Neutrophil (primary cell): ENCODE measurements at regions not wholly inside any gene's neighbourhood (a gene's known extent, or its start where the extent isn't known, plus 50 kb on each side); places are given as distances from the start of the nearest gene placed in this dataset.

Experiments used
- H3K27ac ChIP-seq: fragments of 200-600 bp; sonication (generic); 2 replicates; pipeline ENCODE4 v1.5.1; 2016; ENCODE audit warnings: mild to moderate bottlenecking, moderate library complexity
- H3K27me3 ChIP-seq: fragments of 200-600 bp; sonication (generic); 2 replicates; pipeline ENCODE4 v1.6.0; 2016; ENCODE audit warnings: mild to moderate bottlenecking
- H3K36me3 ChIP-seq: fragments of 200-600 bp; sonication (generic); 2 replicates; pipeline ENCODE4 v1.5.1; 2017
- H3K4me1 ChIP-seq, 2 experiments: fragments of 200-600 bp in 1 of 2; sonication (generic) in 1 of 2; 1 replicate in 1 of 2; 2 replicates in 1 of 2; pipeline versions ENCODE4 v1.5.1 to v1.6.1; 2013 to 2016; ENCODE audit warnings: low read depth in 1 of 2, low read length in 1 of 2, mild to moderate bottlenecking in 1 of 2, moderate library complexity in 1 of 2; ENCODE audit not compliant: control insufficient read depth in 1 of 2, insufficient read depth in 1 of 2
- H3K4me3 ChIP-seq, 2 experiments: fragments of 200-600 bp in 1 of 2; sonication (generic) in 1 of 2; 1 replicate in 1 of 2; 2 replicates in 1 of 2; pipeline ENCODE4 v1.5.1; 2013 to 2016; ENCODE audit warnings: low read depth in 1 of 2, low read length in 1 of 2, mild to moderate bottlenecking in 1 of 2, moderate library complexity in 1 of 2
- H3K9me3 ChIP-seq: fragments of 200-600 bp; sonication (generic); 2 replicates; pipeline ENCODE4 v1.5.1; 2016
- TF ChIP-seq, protein P1 (sequence below): fragments of 200-600 bp; sonication (generic); IDR thresholded peaks from 2 replicates; pipeline ENCODE4 v1.5.1; 2016; ENCODE audit warnings: antibody characterized with exemption

DNA sequence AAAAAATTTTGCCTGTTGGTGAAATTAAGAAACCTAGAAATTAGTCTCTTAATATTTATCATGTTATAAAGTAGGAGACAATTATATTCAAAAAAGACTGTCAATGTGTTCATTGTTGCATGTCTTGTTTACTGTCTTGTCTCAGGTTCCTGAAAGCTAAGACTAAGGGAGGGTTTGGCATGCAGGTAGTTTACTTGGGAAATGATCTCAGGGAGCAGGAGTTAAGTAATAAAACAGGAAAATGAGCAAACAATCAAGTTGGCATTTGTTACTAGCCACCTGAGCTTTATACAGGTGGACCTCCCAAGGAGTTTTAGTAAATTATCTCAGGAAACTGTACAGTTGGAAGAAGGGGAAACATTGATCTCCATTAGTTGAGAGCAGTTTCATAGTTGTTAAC is 188.0 kb upstream of the MDGA2 start:
- H3K27me3 ChIP-seq = no peaks in the 10 kb centered on the region
- TF ChIP-seq, protein P1, sequence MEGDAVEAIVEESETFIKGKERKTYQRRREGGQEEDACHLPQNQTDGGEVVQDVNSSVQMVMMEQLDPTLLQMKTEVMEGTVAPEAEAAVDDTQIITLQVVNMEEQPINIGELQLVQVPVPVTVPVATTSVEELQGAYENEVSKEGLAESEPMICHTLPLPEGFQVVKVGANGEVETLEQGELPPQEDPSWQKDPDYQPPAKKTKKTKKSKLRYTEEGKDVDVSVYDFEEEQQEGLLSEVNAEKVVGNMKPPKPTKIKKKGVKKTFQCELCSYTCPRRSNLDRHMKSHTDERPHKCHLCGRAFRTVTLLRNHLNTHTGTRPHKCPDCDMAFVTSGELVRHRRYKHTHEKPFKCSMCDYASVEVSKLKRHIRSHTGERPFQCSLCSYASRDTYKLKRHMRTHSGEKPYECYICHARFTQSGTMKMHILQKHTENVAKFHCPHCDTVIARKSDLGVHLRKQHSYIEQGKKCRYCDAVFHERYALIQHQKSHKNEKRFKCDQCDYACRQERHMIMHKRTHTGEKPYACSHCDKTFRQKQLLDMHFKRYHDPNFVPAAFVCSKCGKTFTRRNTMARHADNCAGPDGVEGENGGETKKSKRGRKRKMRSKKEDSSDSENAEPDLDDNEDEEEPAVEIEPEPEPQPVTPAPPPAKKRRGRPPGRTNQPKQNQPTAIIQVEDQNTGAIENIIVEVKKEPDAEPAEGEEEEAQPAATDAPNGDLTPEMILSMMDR = no peak
- no peak overlapping the region for H3K4me3 ChIP-seq
- no peaks in the 10 kb centered on the region for H3K4me1 ChIP-seq
- no peaks in the 10 kb centered on the region for H3K9me3 ChIP-seq
- no peaks in the 10 kb centered on the region for H3K36me3 ChIP-seq
- H3K27ac ChIP-seq = no peak overlapping the region

DNA sequence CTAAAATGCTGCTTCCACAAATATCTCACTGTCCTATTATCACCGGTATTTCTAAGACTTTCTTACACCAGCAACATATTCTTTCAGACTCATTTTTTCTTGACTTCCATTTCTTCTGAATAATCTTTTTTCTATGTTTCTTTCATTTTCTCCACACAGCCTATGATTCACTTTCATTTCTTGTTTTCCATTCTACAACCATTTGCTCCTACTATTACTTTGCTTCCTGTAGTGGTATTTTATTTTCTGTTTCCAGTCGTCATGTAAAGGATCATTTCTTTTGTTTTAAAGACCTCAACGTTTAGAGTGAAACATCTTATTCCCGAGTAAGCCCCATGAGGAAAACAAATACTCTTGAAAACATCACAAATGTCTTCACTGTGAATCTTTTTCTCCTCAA is 182.2 kb upstream of the MDGA2 start:
- H3K4me1 ChIP-seq = no peaks in the 10 kb centered on the region
- no peaks in the 10 kb centered on the region for H3K27me3 ChIP-seq
- H3K4me3 ChIP-seq = no peak overlapping the region
- TF ChIP-seq, protein P1 = no peak
- H3K36me3 ChIP-seq = no peaks in the 10 kb centered on the region
- no peaks in the 10 kb centered on the region for H3K9me3 ChIP-seq
- no peak overlapping the region for H3K27ac ChIP-seq

DNA sequence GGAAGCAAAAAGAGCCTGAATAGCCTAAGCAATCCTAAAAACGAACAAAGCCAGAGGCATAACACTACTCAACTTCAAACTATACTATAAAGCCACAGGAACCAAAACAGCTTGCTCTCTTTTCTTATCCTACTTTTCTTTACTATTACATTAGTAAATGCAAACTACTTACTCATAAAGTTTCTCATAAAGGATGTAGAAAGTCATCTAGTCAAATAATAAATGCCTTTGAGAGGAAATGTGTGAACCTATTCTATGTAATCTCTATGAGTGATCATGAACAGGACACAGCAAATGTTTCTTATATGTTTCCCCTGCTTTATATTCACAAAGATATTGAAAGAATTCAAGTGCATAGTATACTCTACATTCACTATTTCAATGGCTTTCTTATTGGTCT is 176.9 kb upstream of the MDGA2 start:
- H3K27me3 ChIP-seq = no peaks in the 10 kb centered on the region
- H3K4me3 ChIP-seq = no peak overlapping the region
- H3K36me3 ChIP-seq = no peaks in the 10 kb centered on the region
- H3K9me3 ChIP-seq = no peaks in the 10 kb centered on the region
- no peaks in the 10 kb centered on the region for H3K4me1 ChIP-seq
- no peak overlapping the region for H3K27ac ChIP-seq
- TF ChIP-seq, protein P1 = no peak

DNA sequence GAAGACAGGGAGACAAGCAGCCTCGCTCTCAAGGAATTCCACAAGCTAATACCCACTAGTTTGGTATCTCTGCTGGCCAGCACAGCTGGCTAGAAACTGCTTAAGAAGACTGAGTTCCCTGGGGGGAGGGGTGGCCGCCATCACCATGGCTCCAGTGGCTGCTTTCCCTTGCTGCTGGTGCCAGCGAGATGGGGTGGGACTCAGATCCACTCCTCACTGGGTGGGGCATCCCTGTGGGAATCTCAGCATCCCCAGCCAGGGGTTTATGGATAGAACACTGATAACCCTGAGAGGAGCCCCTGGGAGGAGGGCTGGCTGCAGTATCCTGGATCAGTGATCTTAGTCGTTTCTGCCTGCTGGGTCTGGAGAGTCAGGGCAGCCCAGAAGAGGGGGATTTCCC is 170.6 kb upstream of the MDGA2 start:
- no peaks in the 10 kb centered on the region for H3K36me3 ChIP-seq
- no peaks in the 10 kb centered on the region for H3K4me1 ChIP-seq
- no peaks in the 10 kb centered on the region for H3K9me3 ChIP-seq
- H3K4me3 ChIP-seq = no peak overlapping the region
- TF ChIP-seq, protein P1 = no peak
- no peaks in the 10 kb centered on the region for H3K27me3 ChIP-seq
- no peak overlapping the region for H3K27ac ChIP-seq

DNA sequence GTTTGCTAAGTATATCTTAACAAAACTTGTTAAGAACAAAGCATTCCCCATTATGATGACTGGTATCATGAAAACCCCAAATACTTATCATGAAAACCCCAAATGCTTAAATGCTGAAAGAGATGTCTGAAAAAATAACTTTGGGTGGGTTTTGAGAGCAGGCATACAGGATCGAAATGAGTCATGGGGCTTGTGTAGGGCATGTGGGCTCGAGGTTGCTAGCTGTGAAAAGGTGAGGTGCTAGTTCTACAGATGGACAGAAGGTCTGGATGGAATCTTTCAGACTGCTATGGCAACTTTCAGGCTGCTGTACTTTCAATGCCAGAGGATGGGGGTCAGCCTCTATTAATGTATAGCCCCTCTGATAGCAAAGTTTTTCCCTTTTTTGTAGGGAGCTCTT is 167.8 kb upstream of the MDGA2 start:
- Histone ChIP-seq H3K27ac (no peak overlapping the region), H3K9me3 (no peaks in the 10 kb centered on the region)
- TF ChIP-seq, protein P1 = no peak

DNA sequence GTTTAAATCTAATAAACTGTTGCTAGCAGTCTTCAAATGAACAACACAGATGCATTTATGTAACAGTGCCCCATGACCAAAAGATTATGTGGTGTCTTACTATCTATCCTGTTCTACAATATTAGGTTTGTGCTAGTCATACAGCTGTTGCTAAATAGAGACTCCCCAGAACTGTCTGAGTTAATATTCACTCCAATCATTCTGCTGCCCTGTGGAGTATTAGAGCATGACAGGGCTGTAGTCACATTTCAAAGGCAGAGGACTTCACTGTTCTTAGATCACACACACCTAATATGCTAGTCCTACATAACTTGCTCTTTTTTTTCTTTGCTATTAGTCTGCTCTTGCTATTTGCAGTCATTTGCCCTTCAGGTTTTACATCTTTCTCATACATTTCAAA is 157.6 kb upstream of the MDGA2 start:
- TF ChIP-seq, protein P1 = no peak
- H3K27ac ChIP-seq = no peak overlapping the region
- no peaks in the 10 kb centered on the region for H3K36me3 ChIP-seq
- no peak overlapping the region for H3K4me3 ChIP-seq
- H3K27me3 ChIP-seq = no peaks in the 10 kb centered on the region
- no peaks in the 10 kb centered on the region for H3K9me3 ChIP-seq
- no peaks in the 10 kb centered on the region for H3K4me1 ChIP-seq

More for the DNA sequence above, 167.8 kb upstream of the MDGA2 start:
- H3K4me1 ChIP-seq = no peaks in the 10 kb centered on the region
- no peak overlapping the region for H3K4me3 ChIP-seq
- H3K36me3 ChIP-seq = no peaks in the 10 kb centered on the region
- no peaks in the 10 kb centered on the region for H3K27me3 ChIP-seq
